ENCODE measurements at regions not wholly inside any gene's neighbourhood (a gene's known extent, or its start where the extent isn't known, plus 50 kb on each side); places are given as distances from the start of the nearest gene placed in this dataset.
A peak's percentile ranks its signal among the peaks of the same experiment; 100 is the strongest.

DNA sequence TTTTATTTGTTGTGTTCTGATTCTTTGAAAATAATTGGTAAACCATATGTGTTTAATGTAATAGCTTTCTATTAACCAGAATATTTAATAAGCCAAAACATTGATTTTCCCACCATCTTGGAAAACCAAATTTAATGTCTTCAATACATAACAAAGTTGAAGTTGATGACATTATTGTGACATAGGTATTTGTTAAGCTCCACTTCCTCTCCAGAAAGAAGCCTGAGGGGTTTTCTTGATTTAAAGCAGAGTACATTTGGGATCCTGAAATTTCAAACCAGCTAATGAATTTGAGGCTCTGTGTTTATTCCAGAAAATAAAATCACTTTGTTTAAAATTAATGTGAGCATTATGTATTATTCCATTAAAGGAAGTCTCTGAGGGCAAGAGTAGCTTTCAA, 106.3 kb downstream of the PERP start:
- ATAC-seq (no peak), DNase-seq (no peak)
- H3K9me3 ChIP-seq (ENCODE audit: control insufficient read depth, low read length, poor library complexity, severe bottlenecking) = peaks cover 4% of the 10 kb centered on the region
- Mint-ChIP-seq H3K36me3 (ENCODE audit: low read depth) (no peaks in the 10 kb centered on the region), H3K27ac (no peak overlapping the region), H3K27me3 (no peaks in the 10 kb centered on the region), H3K4me3 (no peak overlapping the region), H3K4me1 (no peaks in the 10 kb centered on the region)

DNA sequence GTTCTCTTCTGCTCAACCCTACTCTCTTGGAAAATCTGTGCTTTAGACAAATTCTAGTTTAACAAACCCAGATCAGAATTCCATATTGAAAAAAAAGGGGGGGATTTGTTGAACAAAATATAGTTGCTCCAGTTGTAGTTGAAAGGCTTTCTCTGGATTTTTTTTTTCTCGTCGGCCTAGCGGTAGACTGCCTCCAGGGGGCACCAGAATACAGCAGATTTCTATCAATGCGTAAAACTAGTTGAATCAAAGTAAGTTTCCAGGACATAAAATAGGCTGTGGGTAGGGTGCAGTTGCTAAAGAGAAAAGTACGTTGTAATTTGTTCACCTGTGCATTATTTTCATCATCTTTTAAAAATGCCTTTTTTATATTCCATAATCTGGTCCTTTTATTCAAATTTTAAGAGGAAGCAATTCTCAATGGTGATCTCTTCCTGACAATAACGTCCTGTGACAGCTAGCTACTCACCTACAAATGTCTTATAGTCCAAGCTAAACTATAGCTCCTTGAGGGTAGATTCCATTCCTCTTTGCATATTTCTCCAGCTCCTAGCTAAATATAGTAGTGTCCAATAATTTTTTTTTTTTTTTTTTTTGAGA, 105.4 kb downstream of the PERP start:
- peak; percentile 19 to 48 (median 31) for DNase-seq
- peaks cover 1% of the 10 kb centered on the region for H3K9me3 ChIP-seq (ENCODE audit: control insufficient read depth, low read length, poor library complexity, severe bottlenecking)
- Mint-ChIP-seq H3K36me3 (ENCODE audit: low read depth) (no peaks in the 10 kb centered on the region), H3K27ac (peak overlapping the region; percentile 24), H3K27me3 (no peaks in the 10 kb centered on the region), H3K4me3 (no peak overlapping the region), H3K4me1 (peaks cover under 1% of the 10 kb centered on the region)
- peak; percentile 77 for ATAC-seq

DNA sequence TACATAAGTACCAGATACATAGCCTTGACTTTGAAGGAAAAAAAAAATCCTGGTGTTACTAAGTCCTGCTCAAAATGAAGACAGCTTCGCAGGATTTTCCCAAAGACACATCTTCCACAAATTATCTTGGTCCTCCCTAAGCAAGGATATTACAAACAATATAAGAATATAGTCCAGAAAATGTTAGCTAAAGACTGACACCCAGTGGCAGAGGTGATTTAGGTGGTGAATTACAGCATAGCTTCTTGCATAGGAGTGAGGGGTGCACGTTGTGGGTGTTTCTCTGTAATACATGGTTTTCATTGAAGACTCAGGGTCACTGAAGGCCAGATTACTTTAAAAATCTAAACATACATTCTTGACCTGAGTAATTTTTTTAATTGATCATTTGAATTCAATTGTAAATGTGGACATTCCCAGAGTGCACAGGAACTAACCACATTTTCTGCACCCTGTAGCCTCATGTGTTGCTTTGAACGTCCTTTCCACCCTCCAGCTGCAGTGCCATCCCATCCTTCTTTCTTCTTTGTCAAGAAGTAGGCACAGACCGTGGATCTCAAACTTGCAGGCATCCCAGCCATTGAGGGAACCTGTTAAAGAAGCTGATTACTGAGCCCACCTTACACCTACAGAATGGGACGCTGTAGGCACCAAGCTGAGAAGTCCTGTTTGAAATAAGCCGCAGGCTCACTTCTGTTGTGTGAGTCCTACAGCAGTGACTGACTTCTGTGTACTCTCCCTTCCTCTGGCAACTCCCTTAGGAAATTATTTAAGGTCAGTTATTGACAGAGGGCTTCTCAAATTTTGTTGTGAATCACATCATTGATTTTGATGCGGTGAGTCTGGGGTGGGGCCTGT, 102.6 kb downstream of the PERP start:
- Mint-ChIP-seq H3K4me3 (no peak overlapping the region), H3K36me3 (ENCODE audit: low read depth) (no peaks in the 10 kb centered on the region), H3K27me3 (no peaks in the 10 kb centered on the region), H3K27ac (no peak overlapping the region), H3K4me1 (peaks cover 2% of the 10 kb centered on the region)
- ATAC-seq (peak; percentile 71), DNase-seq (no peak)
- no peaks in the 10 kb centered on the region for H3K9me3 ChIP-seq (ENCODE audit: control insufficient read depth, low read length, poor library complexity, severe bottlenecking)

DNA sequence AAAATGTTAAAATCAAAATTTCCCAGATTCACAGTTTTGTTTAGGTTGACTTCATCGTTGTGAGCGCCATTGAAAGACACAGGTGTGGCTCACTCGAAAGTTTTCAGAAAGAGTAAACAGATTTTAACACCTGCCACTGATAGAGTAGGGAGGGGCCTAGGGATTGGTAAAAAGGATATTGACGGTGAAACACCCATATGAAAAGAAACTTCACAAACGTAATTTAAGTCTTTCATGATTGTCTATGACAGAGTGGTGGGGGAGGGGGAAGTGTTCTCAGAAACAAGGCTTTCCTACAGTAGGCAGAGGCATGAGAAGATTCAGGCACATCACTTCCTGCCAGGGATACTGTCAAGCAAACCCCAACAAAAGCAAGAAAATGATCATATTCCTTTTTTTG, 101.4 kb downstream of the PERP start:
- no peak overlapping the region for H3K4me3 Mint-ChIP-seq
- no peak for ATAC-seq
- H3K27ac Mint-ChIP-seq = no peak overlapping the region
- H3K27me3 Mint-ChIP-seq = no peaks in the 10 kb centered on the region
- H3K9me3 ChIP-seq (ENCODE audit: control insufficient read depth, low read length, poor library complexity, severe bottlenecking) = no peaks in the 10 kb centered on the region
- peaks cover 2% of the 10 kb centered on the region for H3K4me1 Mint-ChIP-seq
- no peaks in the 10 kb centered on the region for H3K36me3 Mint-ChIP-seq (ENCODE audit: low read depth)
- no peak for DNase-seq

DNA sequence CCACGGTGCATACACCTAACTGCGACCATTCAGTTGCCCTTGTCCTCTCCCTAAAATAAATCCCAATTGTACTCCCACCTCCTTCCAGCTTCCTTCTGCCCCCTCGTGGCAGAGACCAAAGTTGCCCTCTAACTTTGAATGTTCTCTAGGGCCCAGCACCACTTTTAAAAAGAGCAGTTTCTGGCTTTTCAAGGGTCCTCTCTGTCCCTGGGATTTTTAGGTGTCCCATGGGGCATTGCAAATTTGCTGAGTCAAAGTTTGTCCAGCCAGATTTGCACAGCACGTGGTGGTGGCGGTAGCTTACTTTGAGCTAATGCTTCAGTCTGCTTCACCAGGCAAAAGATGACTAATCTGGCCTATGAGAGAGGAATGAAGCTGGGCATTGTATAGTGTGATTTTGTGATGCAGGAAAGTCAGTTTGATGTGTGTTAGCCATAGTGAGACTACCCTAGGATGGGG, 100.2 kb downstream of the PERP start:
- DNase-seq = no peak
- peak overlapping the region; percentile 19 for H3K27ac Mint-ChIP-seq

DNA sequence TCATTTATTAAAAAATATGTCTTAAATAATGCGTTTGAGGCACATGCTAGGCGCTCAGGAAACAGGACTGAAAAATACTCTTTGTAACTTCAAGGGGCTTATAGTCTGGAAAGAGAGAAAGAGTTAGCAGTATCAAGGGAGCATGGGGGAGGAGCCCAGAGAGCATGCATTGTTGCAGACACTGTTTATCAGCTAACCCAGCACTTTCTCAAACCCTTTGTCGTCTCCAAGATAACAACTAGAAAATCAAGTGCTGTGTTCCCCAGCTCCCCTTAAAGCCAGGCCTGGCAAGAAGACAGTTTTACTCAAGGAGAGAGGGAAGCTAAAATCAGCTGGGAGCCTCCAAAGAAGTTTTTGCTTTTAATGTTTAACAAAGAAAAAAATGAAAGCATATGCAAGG, 98.4 kb downstream of the PERP start:
- no peak overlapping the region for H3K4me3 Mint-ChIP-seq
- DNase-seq (no peak), ATAC-seq (no peak)
- no peaks in the 10 kb centered on the region for H3K36me3 Mint-ChIP-seq (ENCODE audit: low read depth)
- no peak overlapping the region for H3K27ac Mint-ChIP-seq
- peaks cover 2% of the 10 kb centered on the region for H3K4me1 Mint-ChIP-seq
- H3K27me3 Mint-ChIP-seq = no peaks in the 10 kb centered on the region
- H3K9me3 ChIP-seq (ENCODE audit: control insufficient read depth, low read length, poor library complexity, severe bottlenecking) = no peaks in the 10 kb centered on the region

More for the DNA sequence above, 100.2 kb downstream of the PERP start:
- Mint-ChIP-seq H3K4me3 (no peak overlapping the region), H3K4me1 (peaks cover 2% of the 10 kb centered on the region), H3K36me3 (ENCODE audit: low read depth) (no peaks in the 10 kb centered on the region), H3K27me3 (no peaks in the 10 kb centered on the region)
- H3K9me3 ChIP-seq (ENCODE audit: control insufficient read depth, low read length, poor library complexity, severe bottlenecking) = no peaks in the 10 kb centered on the region
- no peak for ATAC-seq

DNA sequence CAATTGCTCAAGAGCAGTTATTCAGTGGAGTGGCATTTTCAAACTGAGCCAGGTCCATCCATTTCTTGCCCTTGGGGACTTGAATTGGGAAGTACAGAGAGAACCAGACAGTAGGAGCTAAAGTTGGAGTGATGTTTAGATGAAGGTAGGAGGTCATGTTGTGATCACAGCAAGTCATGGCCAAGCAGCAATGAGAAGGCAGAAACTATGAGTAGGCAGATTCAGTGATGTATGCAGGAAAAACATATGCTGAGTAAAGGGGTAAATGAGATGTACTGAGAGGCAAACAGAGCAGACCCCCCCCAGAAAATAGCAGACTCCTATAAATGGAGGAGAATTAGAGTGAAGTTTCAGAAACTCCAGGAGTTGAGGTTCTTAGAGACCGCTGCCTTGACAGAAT, 95.8 kb downstream of the PERP start:
- Mint-ChIP-seq H3K27ac (no peak overlapping the region), H3K4me1 (peaks cover 2% of the 10 kb centered on the region), H3K36me3 (ENCODE audit: low read depth) (no peaks in the 10 kb centered on the region), H3K27me3 (no peaks in the 10 kb centered on the region), H3K4me3 (no peak overlapping the region)
- no peaks in the 10 kb centered on the region for H3K9me3 ChIP-seq (ENCODE audit: control insufficient read depth, low read length, poor library complexity, severe bottlenecking)
- DNase-seq (no peak), ATAC-seq (no peak)

DNA sequence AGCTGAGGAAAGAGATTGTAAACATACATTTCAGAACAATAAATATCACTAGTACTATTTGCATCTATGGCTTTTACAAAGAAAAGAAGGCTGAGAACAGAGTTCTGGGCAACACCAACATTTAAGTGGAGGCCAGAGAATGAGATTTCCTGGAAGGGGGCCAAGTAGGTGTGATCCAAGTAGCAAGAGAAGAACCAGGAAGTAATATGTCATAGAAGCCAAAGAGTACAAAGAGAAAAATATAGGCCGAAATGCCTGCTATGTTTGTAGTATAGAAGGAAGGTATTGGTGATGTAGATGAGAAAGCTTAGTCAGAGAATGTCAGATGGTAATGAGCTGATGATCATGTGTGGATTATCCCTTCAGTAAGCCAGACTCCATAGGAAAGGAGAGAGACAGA, 94.5 kb downstream of the PERP start:
- H3K27ac Mint-ChIP-seq = no peak overlapping the region
- H3K27me3 Mint-ChIP-seq = no peaks in the 10 kb centered on the region
- no peaks in the 10 kb centered on the region for H3K4me1 Mint-ChIP-seq
- H3K9me3 ChIP-seq (ENCODE audit: control insufficient read depth, low read length, poor library complexity, severe bottlenecking) = no peaks in the 10 kb centered on the region
- no peak overlapping the region for H3K4me3 Mint-ChIP-seq
- DNase-seq (no peak), ATAC-seq (no peak)
- H3K36me3 Mint-ChIP-seq (ENCODE audit: low read depth) = no peaks in the 10 kb centered on the region

DNA sequence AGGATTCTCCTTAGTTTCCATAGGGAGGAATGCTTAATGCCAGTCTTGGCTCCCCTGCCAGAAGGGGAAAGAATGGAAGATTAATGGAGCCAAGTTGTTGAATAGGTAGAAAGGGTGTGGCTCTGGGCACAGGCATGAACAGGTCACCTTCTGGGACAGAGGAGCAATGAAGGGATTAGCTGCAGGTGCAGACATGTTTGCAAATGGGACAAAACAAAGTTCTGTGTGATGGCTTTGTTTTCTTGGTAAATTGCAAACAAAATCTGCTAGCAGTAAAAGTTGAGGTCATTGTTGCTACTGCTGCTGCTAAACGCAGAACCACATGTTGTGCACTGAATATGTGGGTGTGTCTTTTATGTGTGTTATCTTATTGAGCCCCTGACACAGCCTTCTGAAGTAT, 93.3 kb downstream of the PERP start:
- DNase-seq (no peak), ATAC-seq (no peak)
- Mint-ChIP-seq H3K4me1 (no peaks in the 10 kb centered on the region), H3K27ac (no peak overlapping the region), H3K36me3 (ENCODE audit: low read depth) (no peaks in the 10 kb centered on the region), H3K27me3 (peaks cover 10% of the 10 kb centered on the region), H3K4me3 (no peak overlapping the region)
- no peaks in the 10 kb centered on the region for H3K9me3 ChIP-seq (ENCODE audit: control insufficient read depth, low read length, poor library complexity, severe bottlenecking)

DNA sequence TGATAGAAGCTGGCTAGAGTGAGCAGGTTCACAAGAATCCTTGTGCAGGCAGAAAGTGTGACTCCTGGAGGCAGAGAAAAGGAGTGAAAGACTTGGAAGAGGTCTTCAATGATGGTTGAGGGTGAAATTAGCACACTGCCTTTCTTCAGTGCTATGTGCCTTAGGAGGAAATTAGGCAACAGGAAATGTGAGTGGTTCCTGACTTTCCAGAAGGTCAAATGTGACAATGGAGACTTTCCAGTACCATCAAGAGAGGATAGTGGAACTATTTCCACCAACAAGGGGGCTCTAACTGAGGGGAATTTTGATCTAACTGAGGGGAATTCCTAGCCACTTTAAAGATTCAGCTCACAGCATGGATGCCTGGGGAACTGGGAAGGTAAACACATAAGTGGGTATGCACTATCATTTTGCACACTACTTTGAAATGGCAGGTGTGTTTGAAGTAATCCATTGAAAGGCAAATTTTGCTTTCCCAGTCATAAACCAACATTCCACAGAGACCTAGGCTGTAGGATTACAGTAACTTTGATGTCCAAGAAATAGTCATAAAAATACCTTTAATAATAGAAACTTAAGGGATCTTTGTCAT, 90.0 kb downstream of the PERP start:
- peaks cover 19% of the 10 kb centered on the region for H3K27me3 Mint-ChIP-seq
- H3K36me3 Mint-ChIP-seq (ENCODE audit: low read depth) = peaks cover 4% of the 10 kb centered on the region
- H3K9me3 ChIP-seq (ENCODE audit: control insufficient read depth, low read length, poor library complexity, severe bottlenecking) = no peaks in the 10 kb centered on the region
- H3K4me1 Mint-ChIP-seq = no peaks in the 10 kb centered on the region
- ATAC-seq (no peak), DNase-seq (no peak)
- H3K27ac Mint-ChIP-seq = no peak overlapping the region
- H3K4me3 Mint-ChIP-seq = no peak overlapping the region

DNA sequence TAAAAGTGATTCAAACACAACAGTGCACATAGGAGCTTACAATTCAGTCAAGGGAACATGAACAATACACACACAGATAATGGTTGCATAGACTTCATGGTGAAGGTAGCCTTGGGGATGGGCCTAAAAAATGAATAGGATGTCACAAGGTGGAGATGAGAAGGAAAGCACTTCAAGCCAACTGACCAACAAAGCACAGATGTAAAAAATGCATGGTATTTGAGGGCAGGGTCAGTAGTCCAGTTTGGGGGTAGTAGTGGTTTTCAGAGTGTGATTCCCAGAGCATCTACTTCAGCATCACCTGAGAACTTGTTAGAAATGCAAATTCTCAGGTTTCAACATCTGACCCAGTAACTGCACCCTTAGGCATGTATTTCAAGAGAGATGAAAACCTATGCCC, 88.9 kb downstream of the PERP start:
- H3K27me3 Mint-ChIP-seq = peaks cover 19% of the 10 kb centered on the region
- no peak overlapping the region for H3K4me3 Mint-ChIP-seq
- H3K36me3 Mint-ChIP-seq (ENCODE audit: low read depth) = peaks cover 4% of the 10 kb centered on the region
- ATAC-seq (no peak), DNase-seq (no peak)
- H3K4me1 Mint-ChIP-seq = no peaks in the 10 kb centered on the region
- no peaks in the 10 kb centered on the region for H3K9me3 ChIP-seq (ENCODE audit: control insufficient read depth, low read length, poor library complexity, severe bottlenecking)
- H3K27ac Mint-ChIP-seq = no peak overlapping the region

DNA sequence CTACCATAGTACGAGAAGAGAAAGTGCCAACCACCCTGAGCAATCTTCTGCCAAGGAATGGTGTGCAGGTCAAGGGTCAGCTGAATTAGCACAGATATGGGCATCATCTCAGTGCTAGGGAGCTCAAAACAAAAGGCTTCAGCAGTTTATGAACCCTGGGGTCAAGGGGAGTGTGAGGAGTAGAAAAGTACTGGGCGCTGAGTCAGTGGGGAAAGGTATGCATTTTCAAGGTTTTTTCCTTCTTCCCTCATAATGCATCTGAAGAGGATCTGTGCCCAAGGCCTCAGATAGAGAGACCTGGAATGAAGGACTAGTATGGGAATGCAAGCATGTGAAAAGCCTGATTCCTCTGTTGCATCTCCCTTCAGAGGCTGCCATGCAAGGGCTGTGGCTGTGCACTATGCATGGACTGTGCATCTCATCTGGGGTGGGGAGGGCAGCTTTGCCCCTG, 81.7 kb downstream of the PERP start:
- peaks cover 2% of the 10 kb centered on the region for H3K36me3 Mint-ChIP-seq (ENCODE audit: low read depth)
- no peaks in the 10 kb centered on the region for H3K9me3 ChIP-seq (ENCODE audit: control insufficient read depth, low read length, poor library complexity, severe bottlenecking)
- peaks cover 47% of the 10 kb centered on the region for H3K27me3 Mint-ChIP-seq
- no peak overlapping the region for H3K27ac Mint-ChIP-seq
- ATAC-seq = no peak
- DNase-seq = no peak
- no peaks in the 10 kb centered on the region for H3K4me1 Mint-ChIP-seq
- no peak overlapping the region for H3K4me3 Mint-ChIP-seq

DNA sequence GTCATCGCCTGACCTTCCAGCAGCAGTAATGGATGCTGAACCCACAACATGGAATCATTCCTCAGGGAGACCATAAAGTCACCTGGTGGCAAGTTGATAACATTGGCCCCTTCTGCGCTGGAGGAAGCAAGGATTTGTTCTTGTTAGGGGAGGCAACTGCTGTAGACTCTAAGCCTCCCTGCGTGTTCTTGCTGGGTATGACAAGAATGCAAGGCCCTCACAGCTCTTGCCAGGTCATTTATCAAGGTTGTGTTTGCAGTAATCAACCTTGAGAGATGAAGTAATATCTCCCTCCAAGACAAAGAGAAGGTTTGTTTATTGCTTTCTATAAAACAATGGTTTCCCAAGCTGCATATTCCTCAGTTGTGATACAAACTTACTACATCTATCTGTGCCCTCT, 80.9 kb downstream of the PERP start:
- ATAC-seq (no peak), DNase-seq (no peak)
- no peaks in the 10 kb centered on the region for H3K36me3 Mint-ChIP-seq (ENCODE audit: low read depth)
- H3K4me1 Mint-ChIP-seq = no peaks in the 10 kb centered on the region
- no peak overlapping the region for H3K27ac Mint-ChIP-seq
- no peak overlapping the region for H3K4me3 Mint-ChIP-seq
- H3K9me3 ChIP-seq (ENCODE audit: control insufficient read depth, low read length, poor library complexity, severe bottlenecking) = no peaks in the 10 kb centered on the region
- peaks cover 44% of the 10 kb centered on the region for H3K27me3 Mint-ChIP-seq
